Neural cell (in vitro differentiated cells): ENCODE measurements at regions not wholly inside any gene's neighbourhood (a gene's known extent, or its start where the extent isn't known, plus 50 kb on each side); places are given as distances from the start of the nearest gene placed in this dataset.

Experiments
- H2AFZ ChIP-seq: fragments of 200-600, 300-800 bp; sonication (generic), shearing (Covaris generic); 2 replicates; pipeline ENCODE4 v1.6.0; 2014; ENCODE audit warnings: low read depth, mild to moderate bottlenecking, antibody characterized with exemption, low read length, moderate library complexity
- H3F3A ChIP-seq: fragments of 200-600 bp; shearing (Covaris generic); 2 replicates; pipeline ENCODE4 v1.6.1; 2016; ENCODE audit warnings: mild to moderate bottlenecking, moderate library complexity, mixed read lengths, antibody characterized with exemption, low read length; ENCODE audit not compliant: insufficient read depth, poor library complexity, severe bottlenecking
- H3K27ac ChIP-seq: fragments of 200-600, 300-800 bp; sonication (generic), shearing (Covaris generic); 2 replicates; pipeline ENCODE4 v1.5.1; 2014; ENCODE audit warnings: mild to moderate bottlenecking, low read length, moderate library complexity
- H3K27me3 ChIP-seq: fragments of 300-800, 200-600 bp; sonication (generic), shearing (Covaris generic); 2 replicates; pipeline ENCODE4 v1.6.0; 2014; ENCODE audit warnings: mild to moderate bottlenecking, low read depth, low read length, moderate library complexity; ENCODE audit not compliant: insufficient read depth
- H3K36me3 ChIP-seq: fragments of 300-800, 200-600 bp; sonication (generic), shearing (Covaris generic); 2 replicates; pipeline ENCODE4 v1.5.1; 2014; ENCODE audit warnings: mild to moderate bottlenecking, antibody characterized with exemption, low read length, moderate library complexity; ENCODE audit not compliant: insufficient read depth
- H3K4me2 ChIP-seq: fragments of 300-800, 200-600 bp; sonication (generic), shearing (Covaris generic); 2 replicates; pipeline ENCODE4 v1.6.0; 2014; ENCODE audit warnings: mild to moderate bottlenecking, low read length
- H3K4me3 ChIP-seq: fragments of 300-800, 200-600 bp; sonication (generic), shearing (Covaris generic); 2 replicates; pipeline ENCODE4 v1.5.1; 2014; ENCODE audit warnings: mild to moderate bottlenecking, low read length, moderate library complexity
- H3K79me2 ChIP-seq: fragments of 200-600 bp; shearing (Covaris generic); replicated peaks from 2 replicates; pipeline ENCODE4 v1.6.0; 2014; ENCODE audit warnings: mild to moderate bottlenecking, low read length, moderate library complexity; ENCODE audit not compliant: insufficient read depth
- H3K9ac ChIP-seq: fragments of 300-800, 200-600 bp; sonication (generic), shearing (Covaris generic); 2 replicates; pipeline ENCODE4 v1.6.1; 2016; ENCODE audit warnings: mild to moderate bottlenecking, low read length, mixed read lengths
- H3K9me2 ChIP-seq: fragments of 200-600 bp; shearing (Covaris generic); 2 replicates; pipeline ENCODE4 v1.6.1; 2016; ENCODE audit warnings: mild to moderate bottlenecking, low read length, mixed read lengths; ENCODE audit not compliant: insufficient read depth
- H3K9me3 ChIP-seq: fragments of 200-600, 300-800 bp; sonication (generic), shearing (Covaris generic); 2 replicates; pipeline ENCODE4 v1.6.1; 2016; ENCODE audit warnings: mild to moderate bottlenecking, mixed run types, low read length, moderate library complexity, mixed read lengths
- H4K20me1 ChIP-seq: fragments of 200-600 bp; shearing (Covaris generic); 2 replicates; pipeline ENCODE4 v1.6.1; 2016; ENCODE audit warnings: mild to moderate bottlenecking, mixed run types; ENCODE audit not compliant: insufficient read depth
- CTCF ChIP-seq: fragments of 450-650 bp; IDR thresholded peaks from 2 replicates; pipeline ENCODE4 v1.5.1; 2014; ENCODE audit warnings: antibody characterized with exemption, mild to moderate bottlenecking, moderate library complexity; ENCODE audit not compliant: poor library complexity, severe bottlenecking
- EP300 ChIP-seq: fragments of 450-650 bp; conservative IDR thresholded peaks from 2 replicates; pipeline ENCODE4 v1.6.1; 2014; ENCODE audit warnings: antibody characterized with exemption, mild to moderate bottlenecking, moderate library complexity; ENCODE audit not compliant: poor library complexity, severe bottlenecking
- EZH2 ChIP-seq: fragments of 200-600, 300-800 bp; shearing (Covaris generic), sonication (generic); IDR thresholded peaks from 2 replicates; pipeline ENCODE4 v1.6.1; 2014; ENCODE audit warnings: antibody characterized with exemption, low read length, borderline replicate concordance, mild to moderate bottlenecking; ENCODE audit not compliant: insufficient read depth, poor library complexity, severe bottlenecking
- MXI1 ChIP-seq: fragments of 450-650 bp; conservative IDR thresholded peaks from 2 replicates; pipeline ENCODE4 v1.6.1; 2014; ENCODE audit warnings: antibody characterized with exemption, mild to moderate bottlenecking; ENCODE audit not compliant: poor library complexity, severe bottlenecking
- POLR2AphosphoS5 ChIP-seq: IDR thresholded peaks from 2 replicates; pipeline ENCODE4 v1.6.1; 2012
- RAD21 ChIP-seq: fragments of 450-650 bp; conservative IDR thresholded peaks from 2 replicates; pipeline ENCODE4 v1.6.1; 2014; ENCODE audit warnings: antibody characterized with exemption, mild to moderate bottlenecking, moderate library complexity
- REST ChIP-seq: IDR thresholded peaks from 2 replicates; pipeline ENCODE4 v1.6.1; 2012; ENCODE audit warnings: borderline replicate concordance
- SMC3 ChIP-seq: fragments of 450-650 bp; conservative IDR thresholded peaks from 2 replicates; pipeline ENCODE4 v1.6.1; 2014; ENCODE audit warnings: antibody characterized with exemption, mild to moderate bottlenecking, moderate library complexity; ENCODE audit not compliant: poor library complexity
- TAF1 ChIP-seq: IDR thresholded peaks from 2 replicates; pipeline ENCODE4 v1.6.1; 2012; ENCODE audit warnings: low read depth

- no peaks in the 10 kb centered on the region for H3K27me3 ChIP-seq
- no peak overlapping the region for H3K4me3 ChIP-seq
- no peaks in the 10 kb centered on the region for H3K36me3 ChIP-seq
- H2AFZ ChIP-seq = no peak overlapping the region
- no peak overlapping the region for H3K27ac ChIP-seq
- H3K9me3 ChIP-seq = no peaks in the 10 kb centered on the region
- H3K9ac ChIP-seq = no peak overlapping the region
- TF ChIP-seq RAD21 (no peak), MXI1 (no peak), SMC3 (no peak), CTCF (no peak), EZH2 (no peak), REST (no peak), EP300 (no peak), TAF1 (no peak)
- H3F3A ChIP-seq = no peaks in the 10 kb centered on the region
- no peak overlapping the region for H3K4me2 ChIP-seq
- H4K20me1 ChIP-seq = no peaks in the 10 kb centered on the region
- H3K79me2 ChIP-seq = no peaks in the 10 kb centered on the region
- H3K9me2 ChIP-seq = no peaks in the 10 kb centered on the region
These were observed 92.6 kb downstream of the CENPW start for GRCh38 chr6:126432564-126432963.

GRCh38 chr6:126433927-126434326 is 94.0 kb downstream of the CENPW start:
- Histone ChIP-seq H3K9me3 (no peaks in the 10 kb centered on the region), H3K27me3 (no peaks in the 10 kb centered on the region)
- TF ChIP-seq REST (no peak), SMC3 (no peak), TAF1 (no peak), EP300 (no peak), EZH2 (no peak), CTCF (no peak), RAD21 (no peak), MXI1 (no peak), POLR2AphosphoS5 (no peak)

More at GRCh38 chr6:126433927-126434326, 94.0 kb downstream of the CENPW start:
- Histone ChIP-seq H4K20me1 (no peaks in the 10 kb centered on the region), H3K9me2 (peaks cover under 1% of the 10 kb centered on the region), H3K36me3 (no peaks in the 10 kb centered on the region), H3K9ac (no peak overlapping the region), H2AFZ (no peak overlapping the region), H3K4me3 (no peak overlapping the region), H3F3A (no peaks in the 10 kb centered on the region), H3K79me2 (no peaks in the 10 kb centered on the region), H3K27ac (no peak overlapping the region), H3K4me2 (no peak overlapping the region)
